GM12878 (cell line): ENCODE measurements at regions not wholly inside any gene's neighbourhood (a gene's known extent, or its start where the extent isn't known, plus 50 kb on each side); places are given as distances from the start of the nearest gene placed in this dataset.

Experiments used
- ATAC-seq: fragments of 200-7000 bp; cut with Tn5 transposase; 3 replicates; pipeline ENCODE4 v1.9.1; 2020; ENCODE audit warnings: mild to moderate bottlenecking, moderate library complexity
- BruUV-seq: library from RNA; stranded (reverse); fragments of 400-500 nt; replicated peaks from 2 replicates; lab custom pipeline; 2021; lab: Mats Ljungman, UMichigan
- CTCF ChIA-PET: fragments of 300-600 bp; sonication (Branson Sonifier 250); formaldehyde crosslinking; extraction: SDS; loops from one replicate; lab custom pipeline; 2021; ENCODE audit warnings: inconsistent platforms; lab: Yijun Ruan, JAX
- POLR2A ChIA-PET: fragments of 350-600 bp; formaldehyde crosslinking; extraction: SDS; loops from one replicate; lab custom pipeline; 2021; ENCODE audit warnings: inconsistent platforms; lab: Charles Lee
- RAD21 ChIA-PET: fragments of 300-600 bp; sonication (Branson Sonifier 250); formaldehyde crosslinking; loops from one replicate; lab custom pipeline; 2023; ENCODE audit warnings: antibody characterized with exemption; ENCODE audit not compliant: unreplicated experiment; lab: Charles Lee
- SMC1A ChIA-PET: fragments of 300-600 bp; sonication (Branson Sonifier 250); formaldehyde crosslinking; loops from one replicate; lab custom pipeline; 2023; ENCODE audit not compliant: unreplicated experiment, uncharacterized antibody; lab: Charles Lee
- DNase-seq: peaks from one replicate; pipeline ENCODE4 v3.0.0-alpha.2; 2011; ENCODE audit warnings: low read depth, low spot score
- FAIRE-seq: peaks from 3 replicates; lab custom pipeline; 2011; peaks lifted over from hg19 to GRCh38; lab: Jason Lieb, UNC
- H2AFZ ChIP-seq: 2 replicates; pipeline ENCODE4 v1.6.0; 2011; ENCODE audit warnings: low read depth, low read length, control low read depth; ENCODE audit not compliant: control insufficient read depth
- H3K27ac ChIP-seq: 2 replicates; pipeline ENCODE4 v1.5.1; 2011; ENCODE audit warnings: control low read depth; ENCODE audit not compliant: control insufficient read depth, insufficient read depth
- H3K27me3 ChIP-seq, 2 experiments: replicated peaks in 1 of 2; 2 replicates each; pipeline versions ENCODE4 v1.6.0 to v1.6.1; 2011; ENCODE audit warnings: low read length in 1 of 2; ENCODE audit not compliant: control insufficient read depth in 2 of 2, insufficient read depth in 2 of 2
- H3K36me3 ChIP-seq, 2 experiments: 2 replicates each; pipeline ENCODE4 v1.5.1; 2011; ENCODE audit warnings: low read length in 1 of 2; ENCODE audit not compliant: control insufficient read depth in 2 of 2, insufficient read depth in 2 of 2
- H3K4me1 ChIP-seq: 2 replicates; pipeline ENCODE4 v1.6.1; 2011; ENCODE audit warnings: mild to moderate bottlenecking, low read length, moderate library complexity, mixed read lengths; ENCODE audit not compliant: control insufficient read depth, insufficient read depth
- H3K4me2 ChIP-seq: 2 replicates; pipeline ENCODE4 v1.6.0; 2011; ENCODE audit warnings: control low read depth; ENCODE audit not compliant: control insufficient read depth, insufficient read depth
- H3K4me3 ChIP-seq: fragments of 200-600 bp; sonication (generic); 2 replicates; pipeline ENCODE4 v1.5.1; 2016
- H3K79me2 ChIP-seq: 2 replicates; pipeline ENCODE4 v1.6.0; 2011; ENCODE audit warnings: low read length; ENCODE audit not compliant: control insufficient read depth, insufficient read depth
- H3K9ac ChIP-seq: 2 replicates; pipeline ENCODE4 v1.8.0; 2011; ENCODE audit warnings: low read length, control low read depth, mixed read lengths; ENCODE audit not compliant: control insufficient read depth, insufficient read depth
- H3K9me3 ChIP-seq: replicated peaks from 3 replicates; pipeline ENCODE4 v1.5.1; 2011; ENCODE audit warnings: mild to moderate bottlenecking, low read length; ENCODE audit not compliant: control insufficient read depth, insufficient read depth
- H4K20me1 ChIP-seq: 2 replicates; pipeline ENCODE4 v1.6.0; 2011; ENCODE audit not compliant: control insufficient read depth, insufficient read depth
- CEBPB ChIP-seq, 2 experiments: fragments of 150-350 bp in 1 of 2; IDR thresholded peaks; 2 replicates each; pipeline ENCODE4 v1.6.1; 2012 to 2014; ENCODE audit warnings: low read depth in 2 of 2, low read length in 2 of 2, borderline replicate concordance in 1 of 2, inconsistent platforms in 1 of 2
- CREB1 ChIP-seq: IDR thresholded peaks from 2 replicates; pipeline ENCODE4 v1.6.1; 2012; ENCODE audit warnings: low read depth, mild to moderate bottlenecking, inconsistent platforms
- HDGF ChIP-seq: fragments of 450-650 bp; IDR thresholded peaks from 2 replicates; pipeline ENCODE4 v1.6.1; 2016; ENCODE audit warnings: antibody characterized with exemption
- JUNB ChIP-seq: IDR thresholded peaks from 2 replicates; pipeline ENCODE4 v1.6.1; 2016; ENCODE audit warnings: antibody characterized with exemption, mild to moderate bottlenecking
- NFIC ChIP-seq: IDR thresholded peaks from 2 replicates; pipeline ENCODE4 v1.6.1; 2012; ENCODE audit warnings: low read depth, mild to moderate bottlenecking, inconsistent platforms, low read length, moderate library complexity
- PAX8 ChIP-seq: fragments of 450-650 bp; IDR thresholded peaks from 2 replicates; pipeline ENCODE4 v1.6.1; 2017; ENCODE audit warnings: mild to moderate bottlenecking, moderate library complexity
- POLR2AphosphoS5 ChIP-seq: IDR thresholded peaks from 2 replicates; pipeline ENCODE4 v1.6.1; 2011; ENCODE audit warnings: mild to moderate bottlenecking, low read length, inconsistent platforms
- SP1 ChIP-seq: IDR thresholded peaks from one replicate; pipeline ENCODE4 v1.6.1; 2011; ENCODE audit warnings: low read depth, low read length
- ZNF24 ChIP-seq: fragments of 450-650 bp; IDR thresholded peaks from 2 replicates; pipeline ENCODE4 v1.6.1; 2017; ENCODE audit warnings: antibody characterized with exemption, mild to moderate bottlenecking
- WGBS: methylation state at CpG from one replicate; pipeline ENCODE4 v1.1.6; 2016; ENCODE audit warnings: low lambda C conversion rate; ENCODE audit not compliant: insufficient replicate concordance, insufficient coverage; ENCODE audit errors: missing lambda C conversion rate; 5-methylcytosine and 5-hydroxymethylcytosine counted together
- in situ Hi-C: fragments of 300-500 bp; cut with MboI; formaldehyde crosslinking; loops from 9 replicates; pipeline ENCODE4 v1.14.3; 2018; ENCODE audit warnings: mixed read lengths
- intact Hi-C: fragments of 100-400 bp; cut with micrococcal nuclease; formaldehyde crosslinking; loops from one replicate; pipeline ENCODE4 v1.14.2; 2022; ENCODE audit not compliant: unreplicated experiment
- TF ChIP-seq, protein P1 (sequence below): fragments of 450-650 bp; formaldehyde crosslinking; IDR thresholded peaks from 2 replicates; pipeline ENCODE4 v1.4.0; 2022; ENCODE audit warnings: mild to moderate bottlenecking, moderate library complexity
- TF ChIP-seq, protein P2 (sequence below): fragments of 450-650 bp; IDR thresholded peaks from 2 replicates; pipeline ENCODE4 v1.6.1; 2018; ENCODE audit warnings: mild to moderate bottlenecking, low read depth, moderate library complexity; ENCODE audit not compliant: partially characterized antibody
- TF ChIP-seq, protein P3 (sequence below): IDR thresholded peaks from 2 replicates; pipeline ENCODE4 v1.6.1; 2011; ENCODE audit warnings: low read depth, mild to moderate bottlenecking, low read length, moderate library complexity, borderline replicate concordance; ENCODE audit errors: extremely low read depth
- TF ChIP-seq, protein P4 (sequence below): fragments of 150-350 bp; IDR thresholded peaks from 2 replicates; pipeline ENCODE4 v1.6.1; 2016; ENCODE audit warnings: low read depth, low read length
- TF ChIP-seq, protein P5 (sequence below), 3 experiments: IDR thresholded peaks in 2 of 3; conservative IDR thresholded peaks in 1 of 3; 2 replicates each; pipeline ENCODE4 v1.5.1; 2011; ENCODE audit warnings: low read depth in 3 of 3, low read length in 3 of 3, mild to moderate bottlenecking in 3 of 3, control low read depth in 2 of 3, moderate library complexity in 2 of 3, inconsistent platforms in 1 of 3, mixed read lengths in 1 of 3; ENCODE audit not compliant: control insufficient read depth in 2 of 3, insufficient read depth in 1 of 3; ENCODE audit errors: extremely low read depth in 1 of 3

DNA sequence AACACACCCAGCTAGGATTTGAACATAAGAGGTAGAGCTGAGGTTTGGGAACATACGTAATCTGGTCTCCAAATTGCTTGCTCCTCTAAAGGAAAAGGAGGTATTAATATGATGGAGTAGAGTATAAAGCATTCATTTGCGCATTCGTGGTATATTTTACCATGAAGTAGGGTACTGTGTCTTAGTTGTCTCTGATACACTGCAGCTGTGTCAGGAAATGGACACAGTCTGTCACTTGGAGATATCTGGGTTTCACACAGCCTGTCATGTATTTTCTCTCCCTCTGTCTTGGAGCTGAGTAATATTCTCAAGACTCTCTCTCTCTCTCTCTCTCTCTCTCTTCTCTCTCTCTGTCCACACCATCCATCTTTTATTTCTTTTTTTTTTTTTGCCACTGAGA, 274.8 kb upstream of the UGT8 start:
- ChIA-PET RAD21 (no interaction called here), SMC1A (no interaction called here), CTCF (no interaction called here), POLR2A (no interaction called here)
- 0% methylated on average over 3 of the region's 3 CpGs for WGBS
- Histone ChIP-seq H3K27me3 (no peaks in the 10 kb centered on the region), H3K36me3 (no peaks in the 10 kb centered on the region), H2AFZ (no peak overlapping the region), H3K4me1 (no peaks in the 10 kb centered on the region), H3K9ac (no peak overlapping the region), H4K20me1 (no peaks in the 10 kb centered on the region), H3K79me2 (no peaks in the 10 kb centered on the region), H3K4me3 (no peak overlapping the region), H3K4me2 (no peak overlapping the region), H3K27ac (no peak overlapping the region), H3K9me3 (no peaks in the 10 kb centered on the region)
- ATAC-seq (no peak), FAIRE-seq (no peak), DNase-seq (no peak)
- intact Hi-C loops: no loop called here
- no TSS peak for BruUV-seq
- in situ Hi-C loops: no loop called here
- TF ChIP-seq POLR2AphosphoS5 (no peak), CREB1 (no peak), SP1 (no peak), PAX8 (no peak), HDGF (no peak), JUNB (no peak), ZNF24 (no peak), NFIC (no peak), CEBPB (IDR thresholded peaks at IDR 0.05; ENCODE audit: borderline replicate concordance in 1 of 2, low read depth in 2 of 2, low read length in 2 of 2) (no peak)
- TF ChIP-seq, protein P1, sequence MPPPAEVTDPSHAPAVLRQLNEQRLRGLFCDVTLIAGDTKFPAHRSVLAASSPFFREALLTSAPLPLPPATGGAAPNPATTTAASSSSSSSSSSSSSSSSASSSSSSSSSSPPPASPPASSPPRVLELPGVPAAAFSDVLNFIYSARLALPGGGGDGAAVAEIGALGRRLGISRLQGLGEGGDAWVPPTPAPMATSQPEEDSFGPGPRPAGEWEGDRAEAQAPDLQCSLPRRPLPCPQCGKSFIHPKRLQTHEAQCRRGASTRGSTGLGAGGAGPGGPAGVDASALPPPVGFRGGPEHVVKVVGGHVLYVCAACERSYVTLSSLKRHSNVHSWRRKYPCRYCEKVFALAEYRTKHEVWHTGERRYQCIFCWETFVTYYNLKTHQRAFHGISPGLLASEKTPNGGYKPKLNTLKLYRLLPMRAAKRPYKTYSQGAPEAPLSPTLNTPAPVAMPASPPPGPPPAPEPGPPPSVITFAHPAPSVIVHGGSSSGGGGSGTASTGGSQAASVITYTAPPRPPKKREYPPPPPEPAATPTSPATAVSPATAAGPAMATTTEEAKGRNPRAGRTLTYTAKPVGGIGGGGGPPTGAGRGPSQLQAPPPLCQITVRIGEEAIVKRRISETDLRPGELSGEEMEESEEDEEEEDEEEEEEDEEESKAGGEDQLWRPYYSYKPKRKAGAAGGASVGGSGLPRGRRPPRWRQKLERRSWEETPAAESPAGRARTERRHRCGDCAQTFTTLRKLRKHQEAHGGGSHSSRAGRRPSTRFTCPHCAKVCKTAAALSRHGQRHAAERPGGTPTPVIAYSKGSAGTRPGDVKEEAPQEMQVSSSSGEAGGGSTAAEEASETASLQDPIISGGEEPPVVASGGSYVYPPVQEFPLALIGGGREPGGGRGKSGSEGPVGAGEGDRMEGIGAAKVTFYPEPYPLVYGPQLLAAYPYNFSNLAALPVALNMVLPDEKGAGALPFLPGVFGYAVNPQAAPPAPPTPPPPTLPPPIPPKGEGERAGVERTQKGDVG (CRISPR knock-in tag): no peak
- TF ChIP-seq, protein P2, sequence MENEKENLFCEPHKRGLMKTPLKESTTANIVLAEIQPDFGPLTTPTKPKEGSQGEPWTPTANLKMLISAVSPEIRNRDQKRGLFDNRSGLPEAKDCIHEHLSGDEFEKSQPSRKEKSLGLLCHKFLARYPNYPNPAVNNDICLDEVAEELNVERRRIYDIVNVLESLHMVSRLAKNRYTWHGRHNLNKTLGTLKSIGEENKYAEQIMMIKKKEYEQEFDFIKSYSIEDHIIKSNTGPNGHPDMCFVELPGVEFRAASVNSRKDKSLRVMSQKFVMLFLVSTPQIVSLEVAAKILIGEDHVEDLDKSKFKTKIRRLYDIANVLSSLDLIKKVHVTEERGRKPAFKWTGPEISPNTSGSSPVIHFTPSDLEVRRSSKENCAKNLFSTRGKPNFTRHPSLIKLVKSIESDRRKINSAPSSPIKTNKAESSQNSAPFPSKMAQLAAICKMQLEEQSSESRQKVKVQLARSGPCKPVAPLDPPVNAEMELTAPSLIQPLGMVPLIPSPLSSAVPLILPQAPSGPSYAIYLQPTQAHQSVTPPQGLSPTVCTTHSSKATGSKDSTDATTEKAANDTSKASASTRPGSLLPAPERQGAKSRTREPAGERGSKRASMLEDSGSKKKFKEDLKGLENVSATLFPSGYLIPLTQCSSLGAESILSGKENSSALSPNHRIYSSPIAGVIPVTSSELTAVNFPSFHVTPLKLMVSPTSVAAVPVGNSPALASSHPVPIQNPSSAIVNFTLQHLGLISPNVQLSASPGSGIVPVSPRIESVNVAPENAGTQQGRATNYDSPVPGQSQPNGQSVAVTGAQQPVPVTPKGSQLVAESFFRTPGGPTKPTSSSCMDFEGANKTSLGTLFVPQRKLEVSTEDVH: no peak
- TF ChIP-seq, protein P3, sequence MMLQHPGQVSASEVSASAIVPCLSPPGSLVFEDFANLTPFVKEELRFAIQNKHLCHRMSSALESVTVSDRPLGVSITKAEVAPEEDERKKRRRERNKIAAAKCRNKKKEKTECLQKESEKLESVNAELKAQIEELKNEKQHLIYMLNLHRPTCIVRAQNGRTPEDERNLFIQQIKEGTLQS: no peak
- TF ChIP-seq, protein P4, sequence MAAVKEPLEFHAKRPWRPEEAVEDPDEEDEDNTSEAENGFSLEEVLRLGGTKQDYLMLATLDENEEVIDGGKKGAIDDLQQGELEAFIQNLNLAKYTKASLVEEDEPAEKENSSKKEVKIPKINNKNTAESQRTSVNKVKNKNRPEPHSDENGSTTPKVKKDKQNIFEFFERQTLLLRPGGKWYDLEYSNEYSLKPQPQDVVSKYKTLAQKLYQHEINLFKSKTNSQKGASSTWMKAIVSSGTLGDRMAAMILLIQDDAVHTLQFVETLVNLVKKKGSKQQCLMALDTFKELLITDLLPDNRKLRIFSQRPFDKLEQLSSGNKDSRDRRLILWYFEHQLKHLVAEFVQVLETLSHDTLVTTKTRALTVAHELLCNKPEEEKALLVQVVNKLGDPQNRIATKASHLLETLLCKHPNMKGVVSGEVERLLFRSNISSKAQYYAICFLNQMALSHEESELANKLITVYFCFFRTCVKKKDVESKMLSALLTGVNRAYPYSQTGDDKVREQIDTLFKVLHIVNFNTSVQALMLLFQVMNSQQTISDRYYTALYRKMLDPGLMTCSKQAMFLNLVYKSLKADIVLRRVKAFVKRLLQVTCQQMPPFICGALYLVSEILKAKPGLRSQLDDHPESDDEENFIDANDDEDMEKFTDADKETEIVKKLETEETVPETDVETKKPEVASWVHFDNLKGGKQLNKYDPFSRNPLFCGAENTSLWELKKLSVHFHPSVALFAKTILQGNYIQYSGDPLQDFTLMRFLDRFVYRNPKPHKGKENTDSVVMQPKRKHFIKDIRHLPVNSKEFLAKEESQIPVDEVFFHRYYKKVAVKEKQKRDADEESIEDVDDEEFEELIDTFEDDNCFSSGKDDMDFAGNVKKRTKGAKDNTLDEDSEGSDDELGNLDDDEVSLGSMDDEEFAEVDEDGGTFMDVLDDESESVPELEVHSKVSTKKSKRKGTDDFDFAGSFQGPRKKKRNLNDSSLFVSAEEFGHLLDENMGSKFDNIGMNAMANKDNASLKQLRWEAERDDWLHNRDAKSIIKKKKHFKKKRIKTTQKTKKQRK: no peak
- TF ChIP-seq, protein P5, sequence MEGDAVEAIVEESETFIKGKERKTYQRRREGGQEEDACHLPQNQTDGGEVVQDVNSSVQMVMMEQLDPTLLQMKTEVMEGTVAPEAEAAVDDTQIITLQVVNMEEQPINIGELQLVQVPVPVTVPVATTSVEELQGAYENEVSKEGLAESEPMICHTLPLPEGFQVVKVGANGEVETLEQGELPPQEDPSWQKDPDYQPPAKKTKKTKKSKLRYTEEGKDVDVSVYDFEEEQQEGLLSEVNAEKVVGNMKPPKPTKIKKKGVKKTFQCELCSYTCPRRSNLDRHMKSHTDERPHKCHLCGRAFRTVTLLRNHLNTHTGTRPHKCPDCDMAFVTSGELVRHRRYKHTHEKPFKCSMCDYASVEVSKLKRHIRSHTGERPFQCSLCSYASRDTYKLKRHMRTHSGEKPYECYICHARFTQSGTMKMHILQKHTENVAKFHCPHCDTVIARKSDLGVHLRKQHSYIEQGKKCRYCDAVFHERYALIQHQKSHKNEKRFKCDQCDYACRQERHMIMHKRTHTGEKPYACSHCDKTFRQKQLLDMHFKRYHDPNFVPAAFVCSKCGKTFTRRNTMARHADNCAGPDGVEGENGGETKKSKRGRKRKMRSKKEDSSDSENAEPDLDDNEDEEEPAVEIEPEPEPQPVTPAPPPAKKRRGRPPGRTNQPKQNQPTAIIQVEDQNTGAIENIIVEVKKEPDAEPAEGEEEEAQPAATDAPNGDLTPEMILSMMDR (IDR thresholded peaks at IDR 0.05 in 2 of 3, conservative IDR thresholded peaks at IDR 0.05 in 1 of 3; ENCODE audit: control insufficient read depth in 2 of 3, extremely low read depth in 1 of 3, insufficient read depth in 1 of 3, low read depth in 3 of 3, low read length in 3 of 3): no peak
